Panc1 (cell line): ENCODE measurements at regions not wholly inside any gene's neighbourhood (a gene's known extent, or its start where the extent isn't known, plus 50 kb on each side); places are given as distances from the start of the nearest gene placed in this dataset.

ENCODE experiments used
- ATAC-seq: fragments of 200-7000 bp; cut with Tn5 transposase; 2 replicates; pipeline ENCODE4 v1.9.1; 2020; ENCODE audit warnings: mild to moderate bottlenecking, moderate library complexity
- BruUV-seq: library from RNA; stranded (reverse); fragments of 400-500 nt; replicated peaks from 2 replicates; lab custom pipeline; 2021; lab: Mats Ljungman, UMichigan
- CTCF ChIA-PET: fragments of 300-600 bp; sonication (Branson Sonifier 250); formaldehyde crosslinking; loops from one replicate; lab custom pipeline; 2022; ENCODE audit warnings: antibody characterized with exemption; lab: Charles Lee
- POLR2A ChIA-PET: fragments of 300-600 bp; sonication (Branson Sonifier 250); formaldehyde crosslinking; loops from one replicate; lab custom pipeline; 2022; ENCODE audit warnings: antibody characterized with exemption; lab: Charles Lee
- DNase-seq: peaks from one replicate; pipeline ENCODE4 v3.0.0-alpha.2; 2010; ENCODE audit warnings: low read depth, low spot score
- H3K27ac ChIP-seq: 2 replicates; pipeline ENCODE4 v1.5.1; 2011; ENCODE audit warnings: mild to moderate bottlenecking, low read length, inconsistent platforms
- H3K27me3 ChIP-seq: fragments of 200-500 bp; sonication (Bioruptor generic); 2 replicates; pipeline ENCODE4 v1.6.0; 2014; ENCODE audit warnings: low read length, inconsistent platforms; ENCODE audit not compliant: control insufficient read depth, insufficient read depth
- H3K36me3 ChIP-seq: fragments of 200-500 bp; sonication (Bioruptor generic); 2 replicates; pipeline ENCODE4 v1.5.1; 2014; ENCODE audit warnings: inconsistent platforms, mild to moderate bottlenecking, low read length, moderate library complexity; ENCODE audit not compliant: control insufficient read depth, insufficient read depth
- H3K4me1 ChIP-seq: 2 replicates; pipeline ENCODE4 v1.5.1; 2011; ENCODE audit warnings: inconsistent platforms, mild to moderate bottlenecking, low read length, moderate library complexity; ENCODE audit not compliant: control insufficient read depth, insufficient read depth
- H3K4me3 ChIP-seq, 2 experiments: 2 replicates each; pipeline ENCODE4 v1.5.1; 2011 to 2012; ENCODE audit warnings: low read depth in 2 of 2, low read length in 2 of 2, mild to moderate bottlenecking in 2 of 2, inconsistent platforms in 1 of 2, moderate library complexity in 1 of 2
- H3K9me3 ChIP-seq: fragments of 200-500 bp; sonication (Bioruptor generic); 2 replicates; pipeline ENCODE4 v1.5.1; 2014; ENCODE audit warnings: low read depth, mild to moderate bottlenecking, inconsistent platforms, low read length, moderate library complexity; ENCODE audit not compliant: control insufficient read depth, insufficient read depth
- POLR2AphosphoS5 ChIP-seq: IDR thresholded peaks from 2 replicates; pipeline ENCODE4 v1.6.1; 2012; ENCODE audit warnings: mild to moderate bottlenecking, low read depth, low read length, moderate library complexity
- SIN3A ChIP-seq: IDR thresholded peaks from 2 replicates; pipeline ENCODE4 v1.6.1; 2012; ENCODE audit warnings: low read depth, mild to moderate bottlenecking, low read length, moderate library complexity, borderline replicate concordance; ENCODE audit not compliant: insufficient read depth
- TCF7L2 ChIP-seq: IDR thresholded peaks from 2 replicates; pipeline ENCODE4 v1.6.1; 2011; ENCODE audit warnings: mild to moderate bottlenecking, low read depth, low read length, inconsistent platforms
- in situ Hi-C: cut with HindIII; loops from 2 replicates; pipeline ENCODE4 v1.10.0; 2016; ENCODE audit warnings: low sequenced_read_pairs, low pct_unique_long_range_greater_than_20kb
- intact Hi-C: fragments of 100-400 bp; cut with micrococcal nuclease; formaldehyde crosslinking; loops from one replicate; pipeline ENCODE4 v1.10.0; 2022; ENCODE audit not compliant: unreplicated experiment
- TF ChIP-seq, protein P1 (sequence below): fragments of 450-650 bp; IDR thresholded peaks from 2 replicates; pipeline ENCODE4 v1.5.1; 2017; ENCODE audit warnings: mild to moderate bottlenecking
- TF ChIP-seq, protein P2 (sequence below), 2 experiments: IDR thresholded peaks; 2 replicates each; pipeline ENCODE4 v1.6.1; 2011 to 2012; ENCODE audit warnings: low read depth in 2 of 2, control low read depth in 1 of 2, low read length in 1 of 2, mild to moderate bottlenecking in 1 of 2, moderate library complexity in 1 of 2; ENCODE audit not compliant: insufficient read depth in 1 of 2

- DNase-seq (no peak), ATAC-seq (no peak)
- ChIA-PET POLR2A (no interaction called here), CTCF (no interaction called here)
- in situ Hi-C loops = no loop called here
- no peaks in the 10 kb centered on the region; the same call in 1 of the 2 replicates for H3K36me3 ChIP-seq
- H3K4me1 ChIP-seq = no peaks in the 10 kb centered on the region
- no peak overlapping the region for H3K27ac ChIP-seq
- intact Hi-C loops = no loop called here
- H3K9me3 ChIP-seq = no peaks in the 10 kb centered on the region
- no peaks in the 10 kb centered on the region for H3K27me3 ChIP-seq
- H3K4me3 ChIP-seq = no peak overlapping the region
- TF ChIP-seq POLR2AphosphoS5 = no peak
- TF ChIP-seq TCF7L2 = no peak
- TF ChIP-seq, protein P1, sequence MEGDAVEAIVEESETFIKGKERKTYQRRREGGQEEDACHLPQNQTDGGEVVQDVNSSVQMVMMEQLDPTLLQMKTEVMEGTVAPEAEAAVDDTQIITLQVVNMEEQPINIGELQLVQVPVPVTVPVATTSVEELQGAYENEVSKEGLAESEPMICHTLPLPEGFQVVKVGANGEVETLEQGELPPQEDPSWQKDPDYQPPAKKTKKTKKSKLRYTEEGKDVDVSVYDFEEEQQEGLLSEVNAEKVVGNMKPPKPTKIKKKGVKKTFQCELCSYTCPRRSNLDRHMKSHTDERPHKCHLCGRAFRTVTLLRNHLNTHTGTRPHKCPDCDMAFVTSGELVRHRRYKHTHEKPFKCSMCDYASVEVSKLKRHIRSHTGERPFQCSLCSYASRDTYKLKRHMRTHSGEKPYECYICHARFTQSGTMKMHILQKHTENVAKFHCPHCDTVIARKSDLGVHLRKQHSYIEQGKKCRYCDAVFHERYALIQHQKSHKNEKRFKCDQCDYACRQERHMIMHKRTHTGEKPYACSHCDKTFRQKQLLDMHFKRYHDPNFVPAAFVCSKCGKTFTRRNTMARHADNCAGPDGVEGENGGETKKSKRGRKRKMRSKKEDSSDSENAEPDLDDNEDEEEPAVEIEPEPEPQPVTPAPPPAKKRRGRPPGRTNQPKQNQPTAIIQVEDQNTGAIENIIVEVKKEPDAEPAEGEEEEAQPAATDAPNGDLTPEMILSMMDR = no peak
- TF ChIP-seq, protein P2, sequence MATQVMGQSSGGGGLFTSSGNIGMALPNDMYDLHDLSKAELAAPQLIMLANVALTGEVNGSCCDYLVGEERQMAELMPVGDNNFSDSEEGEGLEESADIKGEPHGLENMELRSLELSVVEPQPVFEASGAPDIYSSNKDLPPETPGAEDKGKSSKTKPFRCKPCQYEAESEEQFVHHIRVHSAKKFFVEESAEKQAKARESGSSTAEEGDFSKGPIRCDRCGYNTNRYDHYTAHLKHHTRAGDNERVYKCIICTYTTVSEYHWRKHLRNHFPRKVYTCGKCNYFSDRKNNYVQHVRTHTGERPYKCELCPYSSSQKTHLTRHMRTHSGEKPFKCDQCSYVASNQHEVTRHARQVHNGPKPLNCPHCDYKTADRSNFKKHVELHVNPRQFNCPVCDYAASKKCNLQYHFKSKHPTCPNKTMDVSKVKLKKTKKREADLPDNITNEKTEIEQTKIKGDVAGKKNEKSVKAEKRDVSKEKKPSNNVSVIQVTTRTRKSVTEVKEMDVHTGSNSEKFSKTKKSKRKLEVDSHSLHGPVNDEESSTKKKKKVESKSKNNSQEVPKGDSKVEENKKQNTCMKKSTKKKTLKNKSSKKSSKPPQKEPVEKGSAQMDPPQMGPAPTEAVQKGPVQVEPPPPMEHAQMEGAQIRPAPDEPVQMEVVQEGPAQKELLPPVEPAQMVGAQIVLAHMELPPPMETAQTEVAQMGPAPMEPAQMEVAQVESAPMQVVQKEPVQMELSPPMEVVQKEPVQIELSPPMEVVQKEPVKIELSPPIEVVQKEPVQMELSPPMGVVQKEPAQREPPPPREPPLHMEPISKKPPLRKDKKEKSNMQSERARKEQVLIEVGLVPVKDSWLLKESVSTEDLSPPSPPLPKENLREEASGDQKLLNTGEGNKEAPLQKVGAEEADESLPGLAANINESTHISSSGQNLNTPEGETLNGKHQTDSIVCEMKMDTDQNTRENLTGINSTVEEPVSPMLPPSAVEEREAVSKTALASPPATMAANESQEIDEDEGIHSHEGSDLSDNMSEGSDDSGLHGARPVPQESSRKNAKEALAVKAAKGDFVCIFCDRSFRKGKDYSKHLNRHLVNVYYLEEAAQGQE (IDR thresholded peaks at IDR 0.05; ENCODE audit: insufficient read depth in 1 of 2, low read depth in 2 of 2, low read length in 1 of 2) = no peak
- no peak for TF ChIP-seq SIN3A
- no TSS peak for BruUV-seq
Observed at GRCh38 chr22:25353516-25354445, 134.3 kb downstream of the CRYBB2 start.

DNA sequence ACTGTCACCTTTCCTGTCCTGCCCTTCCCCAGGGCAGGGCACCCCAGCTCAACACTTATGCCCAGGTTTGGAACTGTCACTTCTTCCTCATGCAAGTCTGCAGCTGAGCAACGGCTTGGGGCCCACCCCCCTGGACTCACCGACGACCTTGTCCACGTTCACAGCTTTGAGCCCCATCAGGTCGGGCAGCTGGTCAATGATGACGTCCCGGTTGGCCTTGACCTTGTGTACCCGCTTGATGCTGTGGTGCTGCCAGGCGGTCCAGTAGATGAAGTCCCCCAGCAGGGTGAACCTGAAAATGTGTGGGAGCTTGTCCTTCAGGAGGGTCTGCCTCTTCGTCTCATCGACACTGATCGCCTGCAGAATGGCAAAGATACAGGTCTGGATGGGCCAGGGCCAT is 135.0 kb downstream of the CRYBB2 start:
- ChIA-PET POLR2A (no interaction called here), CTCF (no interaction called here)
- H3K4me1 ChIP-seq = no peaks in the 10 kb centered on the region
- no peak overlapping the region for H3K27ac ChIP-seq
- no peak for DNase-seq
- no peaks in the 10 kb centered on the region; the same call in 1 of the 2 replicates for H3K36me3 ChIP-seq
- H3K27me3 ChIP-seq = no peaks in the 10 kb centered on the region
- ATAC-seq = no peak
- H3K4me3 ChIP-seq = no peak overlapping the region
- intact Hi-C loops (no loop called here), in situ Hi-C loops (no loop called here)
- no peaks in the 10 kb centered on the region for H3K9me3 ChIP-seq
- no TSS peak for BruUV-seq
- TF ChIP-seq POLR2AphosphoS5 (no peak), TCF7L2 (no peak), SIN3A (no peak)
- TF ChIP-seq, protein P2 (IDR thresholded peaks at IDR 0.05; ENCODE audit: insufficient read depth in 1 of 2, low read depth in 2 of 2, low read length in 1 of 2) = no peak
- TF ChIP-seq, protein P1 = no peak
